ENCODE measurements at regions not wholly inside any gene's neighbourhood (a gene's known extent, or its start where the extent isn't known, plus 50 kb on each side); places are given as distances from the start of the nearest gene placed in this dataset.

- TF ChIP-seq CTCF (IDR thresholded peaks at IDR 0.05; ENCODE audit: poor library complexity, severe bottlenecking) (no peak), EP300 (conservative IDR thresholded peaks at IDR 0.05; ENCODE audit: poor library complexity, severe bottlenecking) (no peak), RAD21 (conservative IDR thresholded peaks at IDR 0.05) (no peak), POLR2AphosphoS5 (IDR thresholded peaks at IDR 0.05) (no peak), EZH2 (IDR thresholded peaks at IDR 0.05; ENCODE audit: borderline replicate concordance, insufficient read depth, low read length, poor library complexity, severe bottlenecking) (no peak), TAF1 (IDR thresholded peaks at IDR 0.05; ENCODE audit: low read depth) (no peak), SMC3 (conservative IDR thresholded peaks at IDR 0.05; ENCODE audit: poor library complexity) (no peak)
Measured at GRCh38 chr1:208855403-208855802, 611.2 kb upstream of the PLXNA2 start.
